ENCODE measurements at regions not wholly inside any gene's neighbourhood (a gene's known extent, or its start where the extent isn't known, plus 50 kb on each side); places are given as distances from the start of the nearest gene placed in this dataset.

DNA sequence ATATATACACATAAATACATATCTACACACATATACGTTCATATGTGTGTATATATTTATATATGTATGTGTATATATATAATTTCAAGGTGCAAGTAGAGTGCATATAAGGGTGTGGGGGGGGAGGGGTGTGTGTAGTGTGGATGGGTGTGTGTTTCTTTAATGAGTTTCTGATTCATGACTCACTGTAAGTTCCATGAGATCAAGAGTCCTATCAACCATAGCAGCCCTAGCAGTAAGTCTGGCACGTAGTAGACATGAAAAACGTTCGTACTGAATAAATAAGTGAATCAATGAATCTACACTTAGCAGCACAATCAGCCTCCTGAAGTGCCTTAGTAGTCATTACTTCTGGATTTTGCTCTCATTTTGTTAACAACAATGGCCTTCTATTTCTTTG is 61.9 kb upstream of the KRTAP11-1 start:
- Histone ChIP-seq H3K4me1 (ENCODE audit: control insufficient read depth in 5 of 5, insufficient read depth in 5 of 5, low read length in 5 of 5) (peaks cover 0 to 4% (median 0%) of the 10 kb centered on the region in 5 donors), H3K9ac (ENCODE audit: insufficient read depth in 1 of 2, low read length in 2 of 2) (no peak overlapping the region), H3K27ac (ENCODE audit: low read depth in 1 of 2, low read length in 1 of 2) (no peak overlapping the region), H3K9me3 (ENCODE audit: control insufficient read depth in 4 of 4, insufficient read depth in 3 of 4, low read length in 3 of 4) (peaks cover 0 to 1% (median 0%) of the 10 kb centered on the region in 4 donors), H3K27me3 (ENCODE audit: control insufficient read depth in 3 of 3, insufficient read depth in 3 of 3, low read length in 2 of 3) (no peaks in the 10 kb centered on the region), H3K4me3 (no peak overlapping the region), H3K36me3 (ENCODE audit: control insufficient read depth in 4 of 4, insufficient read depth in 4 of 4, low read length in 4 of 4) (no peaks in the 10 kb centered on the region)
- TF ChIP-seq, protein P1, sequence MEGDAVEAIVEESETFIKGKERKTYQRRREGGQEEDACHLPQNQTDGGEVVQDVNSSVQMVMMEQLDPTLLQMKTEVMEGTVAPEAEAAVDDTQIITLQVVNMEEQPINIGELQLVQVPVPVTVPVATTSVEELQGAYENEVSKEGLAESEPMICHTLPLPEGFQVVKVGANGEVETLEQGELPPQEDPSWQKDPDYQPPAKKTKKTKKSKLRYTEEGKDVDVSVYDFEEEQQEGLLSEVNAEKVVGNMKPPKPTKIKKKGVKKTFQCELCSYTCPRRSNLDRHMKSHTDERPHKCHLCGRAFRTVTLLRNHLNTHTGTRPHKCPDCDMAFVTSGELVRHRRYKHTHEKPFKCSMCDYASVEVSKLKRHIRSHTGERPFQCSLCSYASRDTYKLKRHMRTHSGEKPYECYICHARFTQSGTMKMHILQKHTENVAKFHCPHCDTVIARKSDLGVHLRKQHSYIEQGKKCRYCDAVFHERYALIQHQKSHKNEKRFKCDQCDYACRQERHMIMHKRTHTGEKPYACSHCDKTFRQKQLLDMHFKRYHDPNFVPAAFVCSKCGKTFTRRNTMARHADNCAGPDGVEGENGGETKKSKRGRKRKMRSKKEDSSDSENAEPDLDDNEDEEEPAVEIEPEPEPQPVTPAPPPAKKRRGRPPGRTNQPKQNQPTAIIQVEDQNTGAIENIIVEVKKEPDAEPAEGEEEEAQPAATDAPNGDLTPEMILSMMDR (IDR thresholded peaks at IDR 0.05; ENCODE audit: control extremely low read depth, extremely low read depth): no peak
- ATAC-seq (ENCODE audit: insufficient read depth, low FRiP score) (no peak), DNase-seq (no peak)
- 84 to 91% methylated on average over 4 of the region's 4 CpGs for WGBS, 2 donors

DNA sequence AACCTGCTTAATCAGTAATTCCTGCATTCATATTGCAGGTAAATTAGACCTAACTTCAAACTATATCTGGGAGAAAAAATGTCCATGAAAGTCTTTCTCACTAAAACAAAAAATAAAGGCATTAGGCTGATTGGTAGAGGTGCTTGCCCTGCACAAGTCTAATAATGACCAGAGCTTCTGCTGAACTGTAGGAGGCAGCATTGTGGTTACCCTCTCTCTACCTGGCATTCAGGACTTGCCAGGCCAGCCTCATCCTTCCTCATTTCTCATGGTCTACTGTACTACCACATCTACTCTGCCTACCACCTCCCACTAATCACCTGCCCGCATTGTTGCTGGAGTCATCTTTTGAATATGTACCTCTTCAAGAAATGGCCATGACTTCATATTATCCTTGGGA is 60.8 kb upstream of the KRTAP11-1 start:
- peaks cover 0 to 5% (median 1%) of the 10 kb centered on the region in 4 donors for H3K9me3 ChIP-seq (ENCODE audit: control insufficient read depth in 4 of 4, insufficient read depth in 3 of 4, low read length in 3 of 4)
- no peaks in the 10 kb centered on the region for H3K27me3 ChIP-seq (ENCODE audit: control insufficient read depth in 3 of 3, insufficient read depth in 3 of 3, low read length in 2 of 3)
- no peak for DNase-seq
- no peak overlapping the region for H3K9ac ChIP-seq (ENCODE audit: insufficient read depth in 1 of 2, low read length in 2 of 2)
- no peaks in the 10 kb centered on the region for H3K36me3 ChIP-seq (ENCODE audit: control insufficient read depth in 4 of 4, insufficient read depth in 4 of 4, low read length in 4 of 4)
- ATAC-seq (ENCODE audit: insufficient read depth, low FRiP score): no peak
- no peak overlapping the region for H3K4me3 ChIP-seq
- WGBS, 2 donors: 93 to 100% methylated on average over 1 of the region's 1 CpG
- TF ChIP-seq, protein P1 (IDR thresholded peaks at IDR 0.05; ENCODE audit: control extremely low read depth, extremely low read depth): no peak
- peaks cover 0 to 4% (median 0%) of the 10 kb centered on the region in 5 donors for H3K4me1 ChIP-seq (ENCODE audit: control insufficient read depth in 5 of 5, insufficient read depth in 5 of 5, low read length in 5 of 5)
- no peak overlapping the region for H3K27ac ChIP-seq (ENCODE audit: low read depth in 1 of 2, low read length in 1 of 2)

DNA sequence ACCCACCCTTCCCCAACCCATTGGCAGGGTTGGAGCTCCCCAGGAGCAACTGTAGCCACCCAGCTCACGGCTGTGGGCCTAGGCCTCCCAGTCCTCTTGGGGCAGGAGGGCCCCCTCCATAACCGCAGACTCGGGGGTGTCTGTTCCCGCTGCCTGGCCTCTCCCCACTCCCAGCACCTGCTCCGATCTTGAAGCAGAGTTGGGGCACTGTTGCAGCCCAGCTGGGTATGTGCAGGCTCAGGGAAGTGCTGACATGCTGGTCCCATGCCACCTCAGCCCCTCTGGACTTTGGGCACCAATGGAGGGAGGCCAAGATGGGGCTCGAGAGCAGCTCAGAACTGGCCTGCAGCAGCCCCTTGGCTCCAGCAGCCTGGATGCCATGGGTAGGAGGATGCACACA is 54.8 kb upstream of the KRTAP11-1 start:
- Histone ChIP-seq H3K27me3 (ENCODE audit: control insufficient read depth in 3 of 3, insufficient read depth in 3 of 3, low read length in 2 of 3) (no peaks in the 10 kb centered on the region), H3K9ac (ENCODE audit: insufficient read depth in 1 of 2, low read length in 2 of 2) (no peak overlapping the region), H3K36me3 (ENCODE audit: control insufficient read depth in 4 of 4, insufficient read depth in 4 of 4, low read length in 4 of 4) (no peaks in the 10 kb centered on the region), H3K4me3 (no peak overlapping the region), H3K9me3 (ENCODE audit: control insufficient read depth in 4 of 4, insufficient read depth in 3 of 4, low read length in 3 of 4) (peaks cover 0 to 19% (median 4%) of the 10 kb centered on the region in 4 donors), H3K27ac (ENCODE audit: low read depth in 1 of 2, low read length in 1 of 2) (no peak overlapping the region), H3K4me1 (ENCODE audit: control insufficient read depth in 5 of 5, insufficient read depth in 5 of 5, low read length in 5 of 5) (peaks cover 0 to 4% (median 0%) of the 10 kb centered on the region in 5 donors)
- 92 to 97% methylated on average over 6 of the region's 6 CpGs for WGBS, 2 donors
- ATAC-seq (ENCODE audit: insufficient read depth, low FRiP score) (no peak), DNase-seq (no peak)
- TF ChIP-seq, protein P1 (IDR thresholded peaks at IDR 0.05; ENCODE audit: control extremely low read depth, extremely low read depth): no peak

DNA sequence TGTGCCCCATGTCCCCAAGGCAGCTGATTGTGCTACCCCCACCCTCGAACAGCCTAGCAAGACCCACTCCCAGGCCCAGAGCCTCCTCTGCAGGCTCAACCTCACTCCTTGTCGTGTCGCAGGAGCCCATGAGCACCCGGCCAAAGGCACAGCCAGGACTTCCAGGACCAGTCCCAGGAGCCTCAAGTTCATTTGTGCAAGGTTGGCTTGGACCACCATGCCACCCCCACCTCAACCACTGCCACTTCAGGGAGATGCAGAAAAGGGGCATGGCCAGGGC is 54.4 kb upstream of the KRTAP11-1 start:
- DNase-seq: no peak
- no peak overlapping the region for H3K9ac ChIP-seq (ENCODE audit: insufficient read depth in 1 of 2, low read length in 2 of 2)
- TF ChIP-seq, protein P1 (IDR thresholded peaks at IDR 0.05; ENCODE audit: control extremely low read depth, extremely low read depth): no peak
- H3K4me3 ChIP-seq: no peak overlapping the region
- H3K4me1 ChIP-seq (ENCODE audit: control insufficient read depth in 5 of 5, insufficient read depth in 5 of 5, low read length in 5 of 5): peaks cover 0 to 4% (median 0%) of the 10 kb centered on the region in 5 donors
- peaks cover 0 to 17% (median 4%) of the 10 kb centered on the region in 4 donors for H3K9me3 ChIP-seq (ENCODE audit: control insufficient read depth in 4 of 4, insufficient read depth in 3 of 4, low read length in 3 of 4)
- no peak for ATAC-seq (ENCODE audit: insufficient read depth, low FRiP score)
- H3K27ac ChIP-seq (ENCODE audit: low read depth in 1 of 2, low read length in 1 of 2): no peak overlapping the region
- WGBS, 2 donors: 92 to 93% methylated on average over 4 of the region's 4 CpGs
- no peaks in the 10 kb centered on the region for H3K36me3 ChIP-seq (ENCODE audit: control insufficient read depth in 4 of 4, insufficient read depth in 4 of 4, low read length in 4 of 4)
- H3K27me3 ChIP-seq (ENCODE audit: control insufficient read depth in 3 of 3, insufficient read depth in 3 of 3, low read length in 2 of 3): no peaks in the 10 kb centered on the region
